Thyroid gland (tissue), 4 donors: ENCODE measurements at regions not wholly inside any gene's neighbourhood (a gene's known extent, or its start where the extent isn't known, plus 50 kb on each side); places are given as distances from the start of the nearest gene placed in this dataset.

Experiments used
- POLR2A ChIP-seq, 2 donors: fragments of 450-650 bp; IDR thresholded peaks; one replicate each; pipeline ENCODE4 v1.6.1; 2017; ENCODE audit warnings: antibody characterized with exemption in 2 of 2, mild to moderate bottlenecking in 2 of 2, moderate library complexity in 1 of 2
- TF ChIP-seq, protein P1 (sequence below), 6 experiments: fragments of 200-600 bp in 3 of 6; fragments of 450-650 bp in 3 of 6; sonication (generic) in 3 of 6; IDR thresholded peaks; one replicate each; pipeline ENCODE4 v1.5.1; 2016 to 2019; ENCODE audit warnings: antibody characterized with exemption in 6 of 6, mild to moderate bottlenecking in 2 of 6, inconsistent platforms in 1 of 6, moderate library complexity in 1 of 6

DNA sequence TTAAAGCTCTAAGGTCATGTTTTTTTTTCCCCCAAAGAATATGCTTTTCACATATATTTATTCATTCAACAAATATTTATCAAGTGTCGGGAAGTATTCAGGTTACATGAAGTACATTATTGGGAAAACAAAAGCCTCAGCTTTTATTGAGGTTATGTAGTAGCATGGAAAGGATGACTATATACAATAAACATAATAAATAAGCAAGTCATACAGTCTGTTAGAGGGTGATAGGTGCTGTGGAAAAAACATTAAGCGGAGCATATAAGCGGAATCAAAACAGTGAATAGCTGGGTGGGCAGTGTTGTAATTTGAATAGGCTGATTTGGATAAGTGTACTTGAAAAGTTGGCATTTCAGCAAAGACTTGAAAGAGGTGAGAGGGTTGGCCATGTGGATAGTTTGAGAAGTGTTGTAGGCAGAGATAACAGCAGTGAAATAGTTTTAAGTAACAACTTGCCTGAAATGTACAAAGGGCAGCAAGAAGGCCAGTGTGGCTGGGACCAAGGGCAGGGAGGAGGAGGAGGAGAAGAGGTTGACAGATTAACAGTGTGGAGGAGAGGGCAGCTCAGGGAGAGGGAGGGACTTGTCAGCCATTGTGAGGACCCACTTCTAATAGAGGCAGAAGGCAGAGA, 558.7 kb downstream of the SPRY1 start:
- TF ChIP-seq, protein P1, sequence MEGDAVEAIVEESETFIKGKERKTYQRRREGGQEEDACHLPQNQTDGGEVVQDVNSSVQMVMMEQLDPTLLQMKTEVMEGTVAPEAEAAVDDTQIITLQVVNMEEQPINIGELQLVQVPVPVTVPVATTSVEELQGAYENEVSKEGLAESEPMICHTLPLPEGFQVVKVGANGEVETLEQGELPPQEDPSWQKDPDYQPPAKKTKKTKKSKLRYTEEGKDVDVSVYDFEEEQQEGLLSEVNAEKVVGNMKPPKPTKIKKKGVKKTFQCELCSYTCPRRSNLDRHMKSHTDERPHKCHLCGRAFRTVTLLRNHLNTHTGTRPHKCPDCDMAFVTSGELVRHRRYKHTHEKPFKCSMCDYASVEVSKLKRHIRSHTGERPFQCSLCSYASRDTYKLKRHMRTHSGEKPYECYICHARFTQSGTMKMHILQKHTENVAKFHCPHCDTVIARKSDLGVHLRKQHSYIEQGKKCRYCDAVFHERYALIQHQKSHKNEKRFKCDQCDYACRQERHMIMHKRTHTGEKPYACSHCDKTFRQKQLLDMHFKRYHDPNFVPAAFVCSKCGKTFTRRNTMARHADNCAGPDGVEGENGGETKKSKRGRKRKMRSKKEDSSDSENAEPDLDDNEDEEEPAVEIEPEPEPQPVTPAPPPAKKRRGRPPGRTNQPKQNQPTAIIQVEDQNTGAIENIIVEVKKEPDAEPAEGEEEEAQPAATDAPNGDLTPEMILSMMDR (IDR thresholded peaks at IDR 0.05) = no peak
- TF ChIP-seq POLR2A (IDR thresholded peaks at IDR 0.05) = no peak
